HG02623 (cell line): ENCODE measurements at regions not wholly inside any gene's neighbourhood (a gene's known extent, or its start where the extent isn't known, plus 50 kb on each side); places are given as distances from the start of the nearest gene placed in this dataset.

Experiments
- ATAC-seq: cut with Tn5 transposase; IDR thresholded peaks from one replicate; pipeline ENCODE4 v1.9.1; 2021; ENCODE audit warnings: moderate library complexity; ENCODE audit not compliant: unreplicated experiment

GRCh38 chr9:99430301-99430700, 208.2 kb downstream of the SEC61B start:
- no peak for ATAC-seq

- ATAC-seq = no peak
Observed at GRCh38 chr9:99431103-99431502, 209.0 kb downstream of the SEC61B start.

- no peak for ATAC-seq
Observed at GRCh38 chr9:99432075-99432474, 210.0 kb downstream of the SEC61B start.

- no peak for ATAC-seq
Observed at GRCh38 chr9:99433095-99433494, 211.0 kb downstream of the SEC61B start.

GRCh38 chr9:99433555-99433954, 211.5 kb downstream of the SEC61B start:
- ATAC-seq = peak; percentile 99

GRCh38 chr9:99436616-99437015, 214.5 kb downstream of the SEC61B start:
- no peak for ATAC-seq

- ATAC-seq = no peak
Observed at GRCh38 chr9:99437145-99437544, 215.1 kb downstream of the SEC61B start.

- no peak for ATAC-seq
Observed at GRCh38 chr9:99438596-99438995, 216.5 kb downstream of the SEC61B start.

- ATAC-seq = no peak
Observed at GRCh38 chr9:99441829-99442228, 219.7 kb downstream of the SEC61B start.

GRCh38 chr9:99445371-99445891, 223.3 kb downstream of the SEC61B start:
- ATAC-seq = no peak

- ATAC-seq = no peak
Observed at GRCh38 chr9:99445920-99446319, 223.8 kb downstream of the SEC61B start.

GRCh38 chr9:99447951-99448350, 225.9 kb downstream of the SEC61B start:
- no peak for ATAC-seq

GRCh38 chr9:99449726-99450125, 227.6 kb downstream of the SEC61B start:
- ATAC-seq = no peak

- ATAC-seq = no peak
Observed at GRCh38 chr9:99451112-99451606, 229.1 kb downstream of the SEC61B start.

GRCh38 chr9:99457406-99457805, 235.3 kb downstream of the SEC61B start:
- ATAC-seq = no peak

- no peak for ATAC-seq
Observed at GRCh38 chr9:99457981-99458380, 235.9 kb downstream of the SEC61B start.

- no peak for ATAC-seq
Observed at GRCh38 chr9:99459919-99460318, 237.8 kb downstream of the SEC61B start.

- ATAC-seq = no peak
Observed at GRCh38 chr9:99463131-99463530, 241.0 kb downstream of the SEC61B start.

GRCh38 chr9:99464568-99464967, 242.5 kb downstream of the SEC61B start:
- ATAC-seq = no peak

GRCh38 chr9:99465231-99465907, 243.3 kb downstream of the SEC61B start:
- ATAC-seq = no peak

- ATAC-seq = no peak
Observed at GRCh38 chr9:99466104-99466503, 244.0 kb downstream of the SEC61B start.

- ATAC-seq = no peak
Observed at GRCh38 chr9:99466781-99467180, 244.7 kb downstream of the SEC61B start.

GRCh38 chr9:99471033-99471432, 249.0 kb downstream of the SEC61B start:
- ATAC-seq = no peak
